ENCODE measurements at regions not wholly inside any gene's neighbourhood (a gene's known extent, or its start where the extent isn't known, plus 50 kb on each side); places are given as distances from the start of the nearest gene placed in this dataset.

DNA sequence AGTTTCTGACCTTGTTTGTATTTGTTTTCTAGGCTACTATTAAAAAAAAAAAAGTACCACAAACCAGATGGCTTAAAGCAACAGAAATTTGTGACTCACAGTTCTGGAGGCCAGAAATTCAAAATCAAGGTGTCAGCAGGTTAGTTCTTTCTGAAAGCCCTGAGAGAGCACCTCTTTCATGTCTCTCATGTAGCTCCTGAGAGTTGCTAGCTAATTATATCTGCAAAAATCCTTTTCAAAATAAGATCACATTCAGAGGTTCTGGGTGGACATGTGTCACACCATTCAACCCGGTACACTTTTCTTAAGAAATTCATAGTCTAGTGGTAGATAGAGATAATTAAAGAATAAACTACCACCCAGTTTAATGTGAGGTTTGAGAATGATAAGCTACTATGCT is 888.6 kb downstream of the GRID1 start:
- H3K4me3 ChIP-seq (replicated peaks in 1 of 4; ENCODE audit: control extremely low read depth in 1 of 4, insufficient read depth in 1 of 4, low read depth in 3 of 4, low read length in 4 of 4), result no peak overlapping the region
- no peaks in the 10 kb centered on the region for H4K20me1 ChIP-seq (ENCODE audit: control insufficient read depth, extremely low read depth, insufficient read depth, low read length)
- no peaks in the 10 kb centered on the region for H3K9me3 ChIP-seq (ENCODE audit: control insufficient read depth, insufficient read depth, low read depth, low read length)
- H2AFZ ChIP-seq (ENCODE audit: low read length), result no peak overlapping the region
- H3K9ac ChIP-seq (ENCODE audit: insufficient read depth, low read length), result no peak overlapping the region
- no peak for DNase-seq (ENCODE audit: low read depth in 2 of 2)
- no peaks in the 10 kb centered on the region for H3K4me1 ChIP-seq (ENCODE audit: control insufficient read depth, extremely low read depth, insufficient read depth, low read length)
- H3K79me2 ChIP-seq (ENCODE audit: control insufficient read depth, insufficient read depth, low read length), result no peaks in the 10 kb centered on the region
- TF ChIP-seq, protein P1, sequence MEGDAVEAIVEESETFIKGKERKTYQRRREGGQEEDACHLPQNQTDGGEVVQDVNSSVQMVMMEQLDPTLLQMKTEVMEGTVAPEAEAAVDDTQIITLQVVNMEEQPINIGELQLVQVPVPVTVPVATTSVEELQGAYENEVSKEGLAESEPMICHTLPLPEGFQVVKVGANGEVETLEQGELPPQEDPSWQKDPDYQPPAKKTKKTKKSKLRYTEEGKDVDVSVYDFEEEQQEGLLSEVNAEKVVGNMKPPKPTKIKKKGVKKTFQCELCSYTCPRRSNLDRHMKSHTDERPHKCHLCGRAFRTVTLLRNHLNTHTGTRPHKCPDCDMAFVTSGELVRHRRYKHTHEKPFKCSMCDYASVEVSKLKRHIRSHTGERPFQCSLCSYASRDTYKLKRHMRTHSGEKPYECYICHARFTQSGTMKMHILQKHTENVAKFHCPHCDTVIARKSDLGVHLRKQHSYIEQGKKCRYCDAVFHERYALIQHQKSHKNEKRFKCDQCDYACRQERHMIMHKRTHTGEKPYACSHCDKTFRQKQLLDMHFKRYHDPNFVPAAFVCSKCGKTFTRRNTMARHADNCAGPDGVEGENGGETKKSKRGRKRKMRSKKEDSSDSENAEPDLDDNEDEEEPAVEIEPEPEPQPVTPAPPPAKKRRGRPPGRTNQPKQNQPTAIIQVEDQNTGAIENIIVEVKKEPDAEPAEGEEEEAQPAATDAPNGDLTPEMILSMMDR (conservative IDR thresholded peaks at IDR 0.05 in 1 of 2, IDR thresholded peaks at IDR 0.05 in 1 of 2; ENCODE audit: low read depth in 1 of 2, low read length in 2 of 2), result no peak
- no peak for TF ChIP-seq EZH2 (IDR thresholded peaks at IDR 0.05; ENCODE audit: low read length, missing control alignments)
- no peak overlapping the region for H3K27ac ChIP-seq (ENCODE audit: insufficient read depth, low read length)
- H3K4me2 ChIP-seq (ENCODE audit: extremely low read depth, insufficient read depth, low read length), result no peak overlapping the region
- H3K27me3 ChIP-seq (ENCODE audit: control insufficient read depth, insufficient read depth, low read length), result no peaks in the 10 kb centered on the region
- no peaks in the 10 kb centered on the region for H3K36me3 ChIP-seq (ENCODE audit: control insufficient read depth, insufficient read depth, low read length)

DNA sequence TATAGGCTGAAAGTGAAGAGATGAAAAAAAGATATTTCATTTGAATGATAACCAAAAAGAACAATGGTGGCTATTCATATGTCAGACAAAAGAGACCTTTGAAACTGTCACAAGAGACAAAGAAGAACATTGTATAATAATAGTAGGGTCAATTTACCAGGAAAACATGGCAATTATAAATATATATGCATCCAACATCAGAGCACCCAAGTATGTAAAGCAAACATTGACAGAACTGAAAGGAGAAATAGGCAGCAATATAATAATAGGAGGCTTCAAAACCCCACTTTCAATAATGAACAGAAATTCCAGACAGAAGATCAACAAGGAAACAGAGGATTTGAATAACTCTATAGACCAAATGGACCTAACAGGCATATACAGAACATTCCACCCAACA is 876.2 kb downstream of the GRID1 start:
- DNase-seq (ENCODE audit: low read depth in 2 of 2), result no peak
- H3K9ac ChIP-seq (ENCODE audit: insufficient read depth, low read length), result no peak overlapping the region
- no peak overlapping the region for H3K4me3 ChIP-seq (replicated peaks in 1 of 4; ENCODE audit: control extremely low read depth in 1 of 4, insufficient read depth in 1 of 4, low read depth in 3 of 4, low read length in 4 of 4)
- H3K4me1 ChIP-seq (ENCODE audit: control insufficient read depth, extremely low read depth, insufficient read depth, low read length), result no peaks in the 10 kb centered on the region
- H3K27me3 ChIP-seq (ENCODE audit: control insufficient read depth, insufficient read depth, low read length), result no peaks in the 10 kb centered on the region
- no peaks in the 10 kb centered on the region for H3K79me2 ChIP-seq (ENCODE audit: control insufficient read depth, insufficient read depth, low read length)
- no peaks in the 10 kb centered on the region for H3K9me3 ChIP-seq (ENCODE audit: control insufficient read depth, insufficient read depth, low read depth, low read length)
- H3K4me2 ChIP-seq (ENCODE audit: extremely low read depth, insufficient read depth, low read length), result no peak overlapping the region
- no peak overlapping the region for H3K27ac ChIP-seq (ENCODE audit: insufficient read depth, low read length)
- no peaks in the 10 kb centered on the region for H4K20me1 ChIP-seq (ENCODE audit: control insufficient read depth, extremely low read depth, insufficient read depth, low read length)
- H2AFZ ChIP-seq (ENCODE audit: low read length), result no peak overlapping the region
- H3K36me3 ChIP-seq (ENCODE audit: control insufficient read depth, insufficient read depth, low read length), result no peaks in the 10 kb centered on the region
- TF ChIP-seq EZH2 (IDR thresholded peaks at IDR 0.05; ENCODE audit: low read length, missing control alignments), result no peak
- TF ChIP-seq, protein P1 (conservative IDR thresholded peaks at IDR 0.05 in 1 of 2, IDR thresholded peaks at IDR 0.05 in 1 of 2; ENCODE audit: low read depth in 1 of 2, low read length in 2 of 2), result no peak

DNA sequence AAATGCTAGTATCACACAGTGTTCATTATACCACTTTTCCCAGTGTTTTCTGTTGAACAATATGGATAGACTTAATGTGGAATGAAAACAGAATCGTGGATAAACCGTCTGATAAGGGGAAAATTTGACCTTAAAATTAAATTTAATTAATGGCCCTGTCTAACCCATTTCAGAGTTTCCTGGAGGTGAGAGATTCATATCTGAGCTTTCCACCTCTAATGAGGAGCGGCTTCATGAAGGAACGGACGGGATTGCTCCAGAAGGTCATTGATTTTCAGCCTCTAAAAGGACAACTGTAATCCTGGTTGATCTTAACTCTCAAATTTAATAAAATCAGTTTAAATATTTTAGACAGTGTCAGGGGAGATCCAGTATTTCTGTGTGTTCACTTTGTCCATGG is 874.9 kb downstream of the GRID1 start:
- no peak overlapping the region for H3K27ac ChIP-seq (ENCODE audit: insufficient read depth, low read length)
- no peaks in the 10 kb centered on the region for H4K20me1 ChIP-seq (ENCODE audit: control insufficient read depth, extremely low read depth, insufficient read depth, low read length)
- no peak for TF ChIP-seq EZH2 (IDR thresholded peaks at IDR 0.05; ENCODE audit: low read length, missing control alignments)
- TF ChIP-seq, protein P1 (conservative IDR thresholded peaks at IDR 0.05 in 1 of 2, IDR thresholded peaks at IDR 0.05 in 1 of 2; ENCODE audit: low read depth in 1 of 2, low read length in 2 of 2), result no peak
- H3K27me3 ChIP-seq (ENCODE audit: control insufficient read depth, insufficient read depth, low read length), result no peaks in the 10 kb centered on the region
- no peak for DNase-seq (ENCODE audit: low read depth in 2 of 2)
- H3K4me1 ChIP-seq (ENCODE audit: control insufficient read depth, extremely low read depth, insufficient read depth, low read length), result no peaks in the 10 kb centered on the region
- no peaks in the 10 kb centered on the region for H3K9me3 ChIP-seq (ENCODE audit: control insufficient read depth, insufficient read depth, low read depth, low read length)
- H3K4me2 ChIP-seq (ENCODE audit: extremely low read depth, insufficient read depth, low read length), result no peak overlapping the region
- H3K36me3 ChIP-seq (ENCODE audit: control insufficient read depth, insufficient read depth, low read length), result no peaks in the 10 kb centered on the region
- no peak overlapping the region for H2AFZ ChIP-seq (ENCODE audit: low read length)
- H3K79me2 ChIP-seq (ENCODE audit: control insufficient read depth, insufficient read depth, low read length), result no peaks in the 10 kb centered on the region
- H3K9ac ChIP-seq (ENCODE audit: insufficient read depth, low read length), result no peak overlapping the region
- H3K4me3 ChIP-seq (replicated peaks in 1 of 4; ENCODE audit: control extremely low read depth in 1 of 4, insufficient read depth in 1 of 4, low read depth in 3 of 4, low read length in 4 of 4), result no peak overlapping the region

Data from fibroblast of lung (primary cell).